ENCODE measurements at regions not wholly inside any gene's neighbourhood (a gene's known extent, or its start where the extent isn't known, plus 50 kb on each side); places are given as distances from the start of the nearest gene placed in this dataset.
A peak's percentile ranks its signal among the peaks of the same experiment; 100 is the strongest.

GRCh38 chr1:177571076-177571475 lies 398.8 kb downstream of the SEC16B start:
- DNase-seq (ENCODE audit: low spot score) = no peak

GRCh38 chr1:177569476-177569875 lies 398.7 kb downstream of the BRINP2 start:
- DNase-seq (ENCODE audit: low spot score) = no peak

- no peak for DNase-seq (ENCODE audit: low spot score)
These were observed 397.9 kb downstream of the BRINP2 start for GRCh38 chr1:177568622-177569021.

GRCh38 chr1:177567393-177567792 lies 396.6 kb downstream of the BRINP2 start:
- DNase-seq (ENCODE audit: low spot score) = no peak

- no peak for DNase-seq (ENCODE audit: low spot score)
These were observed 395.7 kb downstream of the BRINP2 start for GRCh38 chr1:177566495-177566894.

- no peak for DNase-seq (ENCODE audit: low spot score)
These were observed 390.7 kb downstream of the BRINP2 start for GRCh38 chr1:177561436-177561835.

GRCh38 chr1:177558372-177558771 lies 387.6 kb downstream of the BRINP2 start:
- DNase-seq (ENCODE audit: low spot score) = no peak

- no peak for DNase-seq (ENCODE audit: low spot score)
These were observed 385.4 kb downstream of the BRINP2 start for GRCh38 chr1:177556163-177556562.

GRCh38 chr1:177547200-177547599 lies 376.4 kb downstream of the BRINP2 start:
- no peak for DNase-seq (ENCODE audit: low spot score)

GRCh38 chr1:177546346-177546745 lies 375.6 kb downstream of the BRINP2 start:
- DNase-seq (ENCODE audit: low spot score) = peak; percentile 81

- DNase-seq (ENCODE audit: low spot score) = no peak
These were observed 355.4 kb downstream of the BRINP2 start for GRCh38 chr1:177526201-177526600.

GRCh38 chr1:177525176-177525575 lies 354.4 kb downstream of the BRINP2 start:
- DNase-seq (ENCODE audit: low spot score) = no peak

GRCh38 chr1:177517546-177517945 lies 346.8 kb downstream of the BRINP2 start:
- DNase-seq (ENCODE audit: low spot score) = no peak

GRCh38 chr1:177514207-177514606 lies 343.4 kb downstream of the BRINP2 start:
- no peak for DNase-seq (ENCODE audit: low spot score)

GRCh38 chr1:177511036-177511435 lies 340.3 kb downstream of the BRINP2 start:
- DNase-seq (ENCODE audit: low spot score) = no peak

- DNase-seq (ENCODE audit: low spot score) = no peak
These were observed 335.3 kb downstream of the BRINP2 start for GRCh38 chr1:177505905-177506590.

- no peak for DNase-seq (ENCODE audit: low spot score)
These were observed 325.1 kb downstream of the BRINP2 start for GRCh38 chr1:177495878-177496277.

- DNase-seq (ENCODE audit: low spot score) = no peak
These were observed 320.0 kb downstream of the BRINP2 start for GRCh38 chr1:177490786-177491185.

GRCh38 chr1:177490036-177490639 lies 319.4 kb downstream of the BRINP2 start:
- DNase-seq (ENCODE audit: low spot score) = no peak

GRCh38 chr1:177488722-177489121 lies 318.0 kb downstream of the BRINP2 start:
- no peak for DNase-seq (ENCODE audit: low spot score)

GRCh38 chr1:177487481-177487880 lies 316.7 kb downstream of the BRINP2 start:
- DNase-seq (ENCODE audit: low spot score) = no peak

- no peak for DNase-seq (ENCODE audit: low spot score)
These were observed 310.1 kb downstream of the BRINP2 start for GRCh38 chr1:177480741-177481305.

- no peak for DNase-seq (ENCODE audit: low spot score)
These were observed 308.8 kb downstream of the BRINP2 start for GRCh38 chr1:177479600-177479999.

GRCh38 chr1:177476676-177477075 lies 305.9 kb downstream of the BRINP2 start:
- DNase-seq (ENCODE audit: low spot score) = no peak
